Endodermal cell (in vitro differentiated cells): ENCODE measurements at regions not wholly inside any gene's neighbourhood (a gene's known extent, or its start where the extent isn't known, plus 50 kb on each side); places are given as distances from the start of the nearest gene placed in this dataset.

ENCODE experiments used
- DNase-seq: peaks from one replicate; pipeline ENCODE4 v3.0.0-alpha.2; 2017
- H3K27ac ChIP-seq: 2 replicates; pipeline ENCODE4 v1.5.1; 2013; ENCODE audit warnings: mild to moderate bottlenecking, low read depth, low read length, moderate library complexity
- H3K27me3 ChIP-seq: 2 replicates; pipeline ENCODE4 v1.6.1; 2013; ENCODE audit warnings: mild to moderate bottlenecking, low read length, moderate library complexity; ENCODE audit not compliant: insufficient read depth, control insufficient read depth, poor library complexity, severe bottlenecking
- H3K36me3 ChIP-seq: 2 replicates; pipeline ENCODE4 v1.7.0; 2013; ENCODE audit warnings: mild to moderate bottlenecking, low read length, moderate library complexity; ENCODE audit not compliant: control insufficient read depth, insufficient read depth
- H3K4me1 ChIP-seq: one replicate; pipeline ENCODE4 v1.7.0; 2013; ENCODE audit warnings: low read length; ENCODE audit not compliant: control insufficient read depth, insufficient read depth
- H3K4me3 ChIP-seq: 2 replicates; pipeline ENCODE4 v1.5.1; 2013; ENCODE audit warnings: mild to moderate bottlenecking, low read length, moderate library complexity
- H3K9ac ChIP-seq: 2 replicates; pipeline ENCODE4 v1.6.1; 2013; ENCODE audit warnings: mild to moderate bottlenecking, low read length, moderate library complexity; ENCODE audit not compliant: poor library complexity, severe bottlenecking; ENCODE audit errors: extremely low read depth
- H3K9me3 ChIP-seq: 2 replicates; pipeline ENCODE4 v1.6.1; 2013; ENCODE audit warnings: mild to moderate bottlenecking, low read length, moderate library complexity; ENCODE audit not compliant: control insufficient read depth
- H3K27ac Mint-ChIP-seq: 2 replicates; pipeline ENCODE4 v1.8.0; 2020; ENCODE audit warnings: mixed read lengths
- H3K27me3 Mint-ChIP-seq: 2 replicates; pipeline ENCODE4 v1.8.0; 2021; ENCODE audit warnings: mild to moderate bottlenecking, mixed read lengths; ENCODE audit not compliant: insufficient read depth
- H3K36me3 Mint-ChIP-seq: 2 replicates; pipeline ENCODE4 v1.8.0; 2020; ENCODE audit warnings: low read depth, mixed read lengths
- H3K4me1 Mint-ChIP-seq: 2 replicates; pipeline ENCODE4 v1.8.0; 2020; ENCODE audit warnings: mixed read lengths
- H3K4me3 Mint-ChIP-seq: 2 replicates; pipeline ENCODE4 v1.8.0; 2020; ENCODE audit warnings: mild to moderate bottlenecking, moderate library complexity, mixed read lengths
- H3K9me3 Mint-ChIP-seq: 2 replicates; pipeline ENCODE4 v1.8.0; 2020; ENCODE audit warnings: mild to moderate bottlenecking, mixed read lengths
- CTCF ChIP-seq: fragments of 200-600 bp; sonication (generic); conservative IDR thresholded peaks from 2 replicates; pipeline ENCODE4 v1.5.0; 2021; ENCODE audit warnings: antibody characterized with exemption, mild to moderate bottlenecking
- WGBS, 2 experiments: methylation state at CpG; one replicate each; pipeline versions ENCODE4 v1.1.5 to v1.1.7; 2013; ENCODE audit warnings: missing lambda C conversion rate in 2 of 2, mixed read lengths in 1 of 2; ENCODE audit not compliant: insufficient coverage in 1 of 2, insufficient read length in 1 of 2; 5-methylcytosine and 5-hydroxymethylcytosine counted together

GRCh38 chr4:10167201-10167600 is 50.6 kb upstream of the WDR1 start:
- Mint-ChIP-seq H3K27me3 (no peaks in the 10 kb centered on the region), H3K4me3 (no peak overlapping the region), H3K4me1 (peaks cover 10% of the 10 kb centered on the region), H3K27ac (no peak overlapping the region), H3K36me3 (no peaks in the 10 kb centered on the region), H3K9me3 (no peaks in the 10 kb centered on the region)
- 69 to 88% methylated on average over 3 to 4 of the region's 4 CpGs for WGBS, 2 experiments
- Histone ChIP-seq H3K36me3 (no peaks in the 10 kb centered on the region), H3K27me3 (no peaks in the 10 kb centered on the region), H3K9me3 (no peaks in the 10 kb centered on the region), H3K4me1 (no peaks in the 10 kb centered on the region), H3K9ac (no peak overlapping the region), H3K27ac (no peak overlapping the region), H3K4me3 (no peak overlapping the region)
- no peak for TF ChIP-seq CTCF
- no peak for DNase-seq
